ENCODE measurements at regions not wholly inside any gene's neighbourhood (a gene's known extent, or its start where the extent isn't known, plus 50 kb on each side); places are given as distances from the start of the nearest gene placed in this dataset.

DNA sequence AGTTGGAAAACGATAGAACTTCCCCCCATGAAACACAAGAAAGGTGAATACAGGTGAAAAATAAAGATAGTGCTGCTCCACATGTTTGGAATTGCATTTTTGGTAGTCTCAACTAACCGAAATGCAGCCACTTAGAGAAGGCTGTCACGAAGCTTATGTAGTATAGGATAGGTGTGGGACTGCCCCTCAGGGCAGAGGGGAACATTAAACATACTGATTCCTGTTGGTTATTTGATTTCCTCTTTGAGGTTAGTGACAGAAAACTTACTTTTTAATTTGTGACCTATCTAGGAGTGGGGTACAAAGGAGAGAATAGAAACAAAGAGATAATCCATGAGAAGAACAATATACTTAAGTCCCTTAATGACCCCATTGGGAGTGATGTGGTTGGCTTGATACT is 85.8 kb upstream of the SATB1 start:
- TF ChIP-seq, protein P1, sequence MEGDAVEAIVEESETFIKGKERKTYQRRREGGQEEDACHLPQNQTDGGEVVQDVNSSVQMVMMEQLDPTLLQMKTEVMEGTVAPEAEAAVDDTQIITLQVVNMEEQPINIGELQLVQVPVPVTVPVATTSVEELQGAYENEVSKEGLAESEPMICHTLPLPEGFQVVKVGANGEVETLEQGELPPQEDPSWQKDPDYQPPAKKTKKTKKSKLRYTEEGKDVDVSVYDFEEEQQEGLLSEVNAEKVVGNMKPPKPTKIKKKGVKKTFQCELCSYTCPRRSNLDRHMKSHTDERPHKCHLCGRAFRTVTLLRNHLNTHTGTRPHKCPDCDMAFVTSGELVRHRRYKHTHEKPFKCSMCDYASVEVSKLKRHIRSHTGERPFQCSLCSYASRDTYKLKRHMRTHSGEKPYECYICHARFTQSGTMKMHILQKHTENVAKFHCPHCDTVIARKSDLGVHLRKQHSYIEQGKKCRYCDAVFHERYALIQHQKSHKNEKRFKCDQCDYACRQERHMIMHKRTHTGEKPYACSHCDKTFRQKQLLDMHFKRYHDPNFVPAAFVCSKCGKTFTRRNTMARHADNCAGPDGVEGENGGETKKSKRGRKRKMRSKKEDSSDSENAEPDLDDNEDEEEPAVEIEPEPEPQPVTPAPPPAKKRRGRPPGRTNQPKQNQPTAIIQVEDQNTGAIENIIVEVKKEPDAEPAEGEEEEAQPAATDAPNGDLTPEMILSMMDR (IDR thresholded peaks at IDR 0.05; ENCODE audit: low read length), result no peak
- no peak for TF ChIP-seq EZH2 (IDR thresholded peaks at IDR 0.05; ENCODE audit: borderline replicate concordance, low read length)
